ENCODE measurements at regions not wholly inside any gene's neighbourhood (a gene's known extent, or its start where the extent isn't known, plus 50 kb on each side); places are given as distances from the start of the nearest gene placed in this dataset.

DNA sequence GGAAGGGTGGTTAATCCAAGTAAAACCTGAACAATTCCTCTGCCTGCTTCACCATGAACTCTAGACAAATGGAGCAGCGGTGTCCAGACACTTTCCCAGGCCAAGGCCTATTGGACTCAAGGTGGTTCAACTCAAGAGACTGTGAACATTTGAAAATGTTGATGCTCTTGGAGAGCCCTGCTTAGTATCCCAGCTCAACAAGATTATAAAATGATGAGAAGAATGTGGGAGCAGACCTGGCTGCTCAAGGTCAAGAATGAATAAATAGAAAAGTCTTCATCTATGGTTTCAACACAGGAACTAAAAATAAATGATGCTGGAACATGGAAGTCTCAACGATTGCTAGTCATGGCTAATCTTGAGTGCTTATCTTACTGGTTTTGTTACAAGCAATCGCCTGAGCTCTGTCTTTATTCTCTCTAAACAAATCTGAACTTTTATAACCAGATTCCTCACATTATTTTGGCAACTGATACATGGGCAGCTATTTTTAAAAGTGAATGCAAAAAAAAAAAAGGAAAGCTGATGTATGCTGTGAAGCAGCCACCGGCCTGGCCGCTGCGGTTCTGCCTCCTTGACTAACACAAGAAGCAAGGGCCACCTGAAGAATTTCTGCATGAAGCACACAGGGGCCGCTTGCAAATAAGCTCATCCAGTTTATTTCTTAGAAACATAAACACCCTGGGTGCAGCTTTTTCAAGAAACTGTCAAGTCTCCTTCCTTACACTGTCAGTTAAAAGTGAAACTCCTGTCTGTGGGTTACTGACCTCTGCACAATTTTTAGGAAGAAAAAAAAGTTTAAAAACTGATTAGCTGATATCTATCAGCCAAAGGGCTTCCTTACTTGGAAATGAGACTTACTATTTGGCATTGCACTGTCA, 120.1 kb upstream of the ARHGEF3 start:
- DNase-seq: no peak

GRCh38 chr3:56919797-56920195, 118.0 kb upstream of the ARHGEF3 start:
- DNase-seq: no peak

DNA sequence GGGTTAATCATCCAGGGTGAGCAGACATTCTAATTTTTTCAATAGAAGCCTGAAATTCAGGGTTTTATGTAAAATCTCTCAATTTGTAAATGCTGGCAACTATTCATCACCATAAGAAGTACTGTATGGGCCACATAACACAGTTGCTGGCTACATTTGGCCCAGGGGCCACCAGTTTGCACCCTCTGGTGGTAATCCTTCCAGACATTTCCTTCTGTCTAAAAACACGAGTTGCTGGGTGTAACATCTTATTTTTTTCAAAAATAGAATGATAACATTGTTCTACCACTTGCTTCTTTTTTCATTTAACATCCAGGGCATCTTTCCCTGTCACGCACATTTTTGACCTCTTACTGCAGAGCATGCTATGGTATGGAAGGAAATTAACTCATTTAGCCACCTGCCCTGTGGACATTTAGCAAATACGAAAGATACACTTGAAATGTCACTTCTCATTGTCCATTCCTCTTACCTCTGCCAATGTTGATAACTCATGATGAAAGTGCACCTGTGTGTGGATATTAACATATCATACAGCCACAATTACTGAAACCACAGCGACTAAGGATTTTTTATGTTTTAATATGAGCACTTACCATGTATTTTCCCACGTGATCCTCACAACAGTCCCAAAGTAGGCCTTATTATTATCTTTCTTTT, 117.5 kb upstream of the ARHGEF3 start:
- DNase-seq: no peak

GRCh38 chr3:56918111-56918568, 116.4 kb upstream of the ARHGEF3 start:
- DNase-seq: no peak

- DNase-seq: no peak
Observed at GRCh38 chr3:56917361-56918110, 115.8 kb upstream of the ARHGEF3 start.

DNA sequence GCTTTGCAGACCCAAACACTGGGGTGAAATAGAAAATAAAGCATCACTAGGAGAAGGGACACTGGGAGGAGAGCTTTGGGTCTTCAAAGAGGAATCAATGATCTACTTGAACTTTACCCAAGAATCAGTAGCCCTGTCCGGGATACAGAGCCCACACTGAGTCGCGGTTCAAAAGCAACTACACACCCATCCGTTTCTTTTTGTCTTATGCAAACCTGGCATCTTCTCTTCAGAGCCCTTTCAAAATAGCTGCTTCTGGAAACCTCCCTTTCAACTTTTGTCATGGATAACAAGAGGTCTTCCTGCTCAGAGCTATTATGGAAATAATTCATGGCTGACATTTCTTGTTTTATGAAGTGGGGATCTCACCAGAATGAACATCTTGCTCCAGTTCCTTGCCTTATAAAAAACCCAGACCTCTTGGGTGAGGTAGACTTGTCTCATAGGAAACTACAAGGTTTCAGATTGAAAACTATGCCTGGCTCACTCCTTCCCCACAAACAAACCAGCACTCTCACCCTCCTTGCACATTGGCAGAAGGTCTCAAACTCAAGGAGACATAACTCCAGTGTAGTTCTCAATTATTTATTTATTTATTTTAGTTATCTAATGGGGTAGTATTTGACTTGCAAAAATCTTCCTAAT, 115.1 kb upstream of the ARHGEF3 start:
- no peak for DNase-seq

- no peak for DNase-seq
Observed at GRCh38 chr3:56915966-56916586, 114.3 kb upstream of the ARHGEF3 start.

- no peak for DNase-seq
Observed at GRCh38 chr3:56914646-56915045, 112.9 kb upstream of the ARHGEF3 start.

GRCh38 chr3:56911363-56911762, 109.6 kb upstream of the ARHGEF3 start:
- DNase-seq: no peak

- DNase-seq: no peak
Observed at GRCh38 chr3:56909349-56909748, 107.6 kb upstream of the ARHGEF3 start.

DNA sequence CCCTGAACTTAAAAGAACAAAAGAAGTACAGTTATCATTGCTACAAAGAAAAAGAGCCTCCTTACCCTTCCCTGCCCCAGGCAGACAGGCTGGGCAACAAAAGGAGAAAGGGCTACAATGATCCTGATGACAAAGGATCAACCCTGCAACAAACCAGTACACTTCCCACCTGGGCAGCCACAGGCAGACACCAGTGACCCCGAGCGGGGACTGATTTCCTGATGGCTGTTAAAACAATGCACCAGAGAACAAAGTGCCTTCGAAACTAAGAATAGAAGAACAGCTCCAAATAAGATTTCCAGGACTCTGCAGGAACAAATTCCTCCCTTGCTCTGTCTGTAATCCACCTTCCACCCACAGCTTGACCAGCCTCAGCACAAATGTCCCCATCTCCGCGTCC, 106.3 kb upstream of the ARHGEF3 start:
- no peak for DNase-seq

DNA sequence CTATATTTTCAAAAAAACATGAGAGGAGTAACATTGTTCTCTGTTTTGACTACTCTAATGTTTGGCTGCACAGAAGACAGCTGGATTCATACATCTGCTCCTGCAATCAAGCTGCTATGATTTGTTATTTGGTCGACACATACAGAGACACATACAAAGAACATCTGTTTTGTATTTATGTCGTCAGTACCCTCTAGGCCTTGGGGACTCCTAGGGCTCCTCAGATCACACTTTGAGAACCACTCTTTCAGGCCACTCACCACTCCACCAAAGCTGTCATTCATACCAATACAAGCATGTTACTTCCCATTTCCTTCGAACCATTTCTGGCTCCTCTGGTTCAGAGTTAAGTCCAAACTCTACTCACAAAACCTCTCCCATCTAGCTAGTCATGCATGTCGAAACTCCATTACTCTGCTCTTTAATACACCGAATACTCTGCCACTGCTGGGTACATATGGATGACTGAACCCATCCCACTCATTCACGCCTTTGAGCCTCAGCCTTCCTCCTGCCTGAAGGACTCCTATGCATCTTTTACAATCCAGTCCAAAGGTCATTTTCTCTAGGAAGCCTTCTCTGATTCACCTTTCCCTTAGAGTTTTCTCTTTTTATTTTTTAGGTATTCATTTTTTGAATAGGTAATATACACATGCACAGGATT, 102.9 kb upstream of the ARHGEF3 start:
- DNase-seq: no peak

GRCh38 chr3:56903231-56903782, 101.6 kb upstream of the ARHGEF3 start:
- no peak for DNase-seq

- no peak for DNase-seq
Observed at GRCh38 chr3:56902468-56903160, 100.9 kb upstream of the ARHGEF3 start.

- no peak for DNase-seq
Observed at GRCh38 chr3:56900801-56901200, 99.1 kb upstream of the ARHGEF3 start.

- DNase-seq: no peak
Observed at GRCh38 chr3:56899851-56900250, 98.1 kb upstream of the ARHGEF3 start.

DNA sequence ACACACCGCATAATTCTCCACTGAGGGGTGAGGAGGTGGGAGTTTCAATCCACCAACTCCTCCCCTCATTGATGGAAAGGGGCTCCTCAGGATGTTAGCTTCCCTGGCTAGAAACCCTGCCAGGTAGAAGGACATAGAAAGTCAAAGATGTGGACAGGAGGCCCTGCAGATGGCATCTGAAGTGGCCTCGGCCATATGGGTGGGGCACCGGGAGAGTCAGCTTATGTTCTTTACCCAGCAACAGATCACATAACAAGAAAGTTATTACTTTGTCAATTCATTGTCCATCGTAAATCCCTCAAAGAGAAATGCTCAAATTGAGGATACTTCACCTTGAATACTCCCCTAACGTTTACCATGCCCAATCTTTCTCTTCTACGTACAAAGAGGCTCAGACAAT, 97.3 kb upstream of the ARHGEF3 start:
- no peak for DNase-seq

GRCh38 chr3:56896357-56896756, 94.6 kb upstream of the ARHGEF3 start:
- no peak for DNase-seq

DNA sequence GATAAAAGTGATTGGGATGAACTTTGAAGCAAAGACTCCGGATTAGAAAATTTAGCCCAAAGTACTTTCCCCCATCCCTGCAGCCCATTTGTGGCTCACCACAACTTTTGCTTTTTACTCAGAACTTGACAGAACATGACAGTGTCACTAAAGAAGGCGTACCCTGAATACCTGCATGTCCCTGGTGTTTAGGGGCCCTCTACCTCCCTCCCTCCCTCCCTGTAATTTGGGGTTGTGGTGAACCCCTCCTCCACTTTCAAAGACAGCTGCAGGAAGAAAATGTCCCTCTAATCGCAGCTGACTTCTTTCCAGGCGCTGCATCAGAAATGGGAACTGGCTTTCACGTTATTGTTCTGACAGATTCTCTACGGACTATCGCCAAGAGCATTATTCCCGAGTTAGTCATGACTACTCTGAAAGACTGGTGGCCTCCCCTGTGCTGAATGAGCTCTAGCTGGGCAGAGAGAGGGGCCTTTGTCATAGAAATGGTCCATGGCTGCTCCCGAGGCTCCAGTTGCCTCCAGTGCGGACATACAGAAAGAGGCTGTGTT, 93.2 kb upstream of the ARHGEF3 start:
- no peak for DNase-seq

DNA sequence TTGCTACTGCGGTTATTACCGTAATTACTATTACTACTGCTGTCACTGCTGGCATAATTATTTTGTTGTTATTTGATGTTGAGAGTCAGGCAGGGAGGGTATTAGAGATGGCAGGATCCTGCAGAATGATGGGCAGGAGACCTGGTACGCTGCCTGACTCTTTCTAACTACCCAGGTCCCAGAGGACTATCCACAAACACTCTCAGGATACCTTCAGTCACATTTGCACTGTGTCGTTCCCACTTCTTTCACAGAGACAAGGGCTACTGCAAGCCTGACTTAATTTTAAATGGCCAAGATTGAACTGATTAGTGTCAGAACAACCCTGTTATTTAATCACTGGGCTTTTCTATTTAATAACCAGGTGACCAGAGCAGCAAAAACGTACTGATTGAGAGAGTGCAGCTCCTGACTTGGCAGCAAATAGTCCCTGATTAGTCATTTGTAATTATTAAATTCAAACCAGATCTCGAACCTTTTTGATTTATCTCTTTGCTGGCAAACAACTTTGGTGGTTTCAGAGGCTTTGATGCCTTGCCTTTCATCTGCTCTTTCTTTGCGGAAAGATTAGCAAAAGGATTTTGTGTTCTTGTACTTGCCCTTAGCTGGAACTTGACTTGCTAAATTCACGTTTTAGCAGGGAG, 88.8 kb upstream of the ARHGEF3 start:
- no peak for DNase-seq

All from 8988T (cell line).